ENCODE measurements at regions not wholly inside any gene's neighbourhood (a gene's known extent, or its start where the extent isn't known, plus 50 kb on each side); places are given as distances from the start of the nearest gene placed in this dataset.

- DNase-seq (ENCODE audit: low read depth in 2 of 3, low spot score in 2 of 3) = no peak
Measured at GRCh38 chr1:99152132-99152531, 112.2 kb upstream of the PLPPR4 start.

- no peak for DNase-seq (ENCODE audit: low read depth in 2 of 3, low spot score in 2 of 3)
Measured at GRCh38 chr1:99163671-99164070, 100.6 kb upstream of the PLPPR4 start.

GRCh38 chr1:99170516-99170915, 93.8 kb upstream of the PLPPR4 start:
- DNase-seq (ENCODE audit: low read depth in 2 of 3, low spot score in 2 of 3) = no peak

GRCh38 chr1:99171184-99171813, 93.0 kb upstream of the PLPPR4 start:
- no peak for DNase-seq (ENCODE audit: low read depth in 2 of 3, low spot score in 2 of 3)

GRCh38 chr1:99173282-99173681, 91.0 kb upstream of the PLPPR4 start:
- no peak for DNase-seq (ENCODE audit: low read depth in 2 of 3, low spot score in 2 of 3)

- DNase-seq (ENCODE audit: low read depth in 2 of 3, low spot score in 2 of 3) = no peak
Measured at GRCh38 chr1:99173900-99174299, 90.4 kb upstream of the PLPPR4 start.

GRCh38 chr1:99176753-99177152, 87.5 kb upstream of the PLPPR4 start:
- no peak for DNase-seq (ENCODE audit: low read depth in 2 of 3, low spot score in 2 of 3)

GRCh38 chr1:99177465-99177864, 86.8 kb upstream of the PLPPR4 start:
- DNase-seq (ENCODE audit: low read depth in 2 of 3, low spot score in 2 of 3) = no peak

GRCh38 chr1:99180343-99180808, 83.9 kb upstream of the PLPPR4 start:
- peak in 1 of 3 experiments; percentile 36 for DNase-seq (ENCODE audit: low read depth in 2 of 3, low spot score in 2 of 3)

- DNase-seq (ENCODE audit: low read depth in 2 of 3, low spot score in 2 of 3) = no peak
Measured at GRCh38 chr1:99180915-99181314, 83.4 kb upstream of the PLPPR4 start.

GRCh38 chr1:99181892-99182291, 82.4 kb upstream of the PLPPR4 start:
- no peak for DNase-seq (ENCODE audit: low read depth in 2 of 3, low spot score in 2 of 3)

- no peak for DNase-seq (ENCODE audit: low read depth in 2 of 3, low spot score in 2 of 3)
Measured at GRCh38 chr1:99185196-99185595, 79.1 kb upstream of the PLPPR4 start.

- no peak for DNase-seq (ENCODE audit: low read depth in 2 of 3, low spot score in 2 of 3)
Measured at GRCh38 chr1:99193431-99193830, 70.9 kb upstream of the PLPPR4 start.

GRCh38 chr1:99198393-99198792, 65.9 kb upstream of the PLPPR4 start:
- no peak for DNase-seq (ENCODE audit: low read depth in 2 of 3, low spot score in 2 of 3)

GRCh38 chr1:99207216-99207615, 57.1 kb upstream of the PLPPR4 start:
- no peak for DNase-seq (ENCODE audit: low read depth in 2 of 3, low spot score in 2 of 3)

Measured in activated CD8-positive, alpha-beta memory T cell treated with anti-CD3 and anti-CD28 coated beads for 48 hours (primary cell).